Stimulated activated CD4-positive, alpha-beta T cell treated with anti-CD3 and anti-CD28 coated beads, Interleukin-2, amount 100 ng/mL, for 24 hours (primary cell): ENCODE measurements at regions not wholly inside any gene's neighbourhood (a gene's known extent, or its start where the extent isn't known, plus 50 kb on each side); places are given as distances from the start of the nearest gene placed in this dataset.
"Not testable (repeated sequence)": the region's sequence is repeated elsewhere in the genome, so short reads cannot be mapped to it uniquely, and the experiment has no call there.

ENCODE experiments used
- DNase-seq, 2 donors: peaks; one replicate each; pipeline ENCODE4 v3.0.0-alpha.2; 2020

GRCh38 chr18:41119031-41119430 lies 836.0 kb upstream of the PIK3C3 start:
- no peak for DNase-seq

- no peak for DNase-seq
Observed at GRCh38 chr18:41113885-41114482, 841.0 kb upstream of the PIK3C3 start.

- no peak for DNase-seq
Observed at GRCh38 chr18:41099451-41099850, 855.6 kb upstream of the PIK3C3 start.

GRCh38 chr18:41096504-41096903 lies 858.5 kb upstream of the PIK3C3 start:
- no peak for DNase-seq

- DNase-seq, result no peak
Observed at GRCh38 chr18:41077076-41077475, 878.0 kb upstream of the PIK3C3 start.

- no peak for DNase-seq
Observed at GRCh38 chr18:41075212-41075611, 879.8 kb upstream of the PIK3C3 start.

- DNase-seq, result no peak
Observed at GRCh38 chr18:41073372-41073954, 881.6 kb upstream of the PIK3C3 start.

- no peak for DNase-seq
Observed at GRCh38 chr18:41072946-41073345, 882.1 kb upstream of the PIK3C3 start.

GRCh38 chr18:41071826-41072225 lies 883.2 kb upstream of the PIK3C3 start:
- DNase-seq, result no peak

GRCh38 chr18:41069167-41069566 lies 885.9 kb upstream of the PIK3C3 start:
- DNase-seq, result no peak

- DNase-seq, result no peak
Observed at GRCh38 chr18:41064916-41065315, 890.1 kb upstream of the PIK3C3 start.

- no peak for DNase-seq
Observed at GRCh38 chr18:41060967-41061366, 894.1 kb upstream of the PIK3C3 start.

GRCh38 chr18:41059126-41059415 lies 896.0 kb upstream of the PIK3C3 start:
- no peak for DNase-seq

GRCh38 chr18:41058351-41059125 lies 896.5 kb upstream of the PIK3C3 start:
- no peak for DNase-seq

GRCh38 chr18:41052625-41053024 lies 902.4 kb upstream of the PIK3C3 start:
- no peak for DNase-seq

- DNase-seq, result not testable (repeated sequence)
Observed at GRCh38 chr18:41046250-41046649, 908.8 kb upstream of the PIK3C3 start.

GRCh38 chr18:41043876-41044275 lies 911.2 kb upstream of the PIK3C3 start:
- DNase-seq, result no peak

GRCh38 chr18:41042866-41043265 lies 912.2 kb upstream of the PIK3C3 start:
- no peak for DNase-seq

GRCh38 chr18:41038071-41038470 lies 917.0 kb upstream of the PIK3C3 start:
- no peak for DNase-seq

GRCh38 chr18:41036346-41036745 lies 918.7 kb upstream of the PIK3C3 start:
- DNase-seq, result no peak

- DNase-seq, result no peak
Observed at GRCh38 chr18:41034413-41034812, 920.6 kb upstream of the PIK3C3 start.

GRCh38 chr18:41025666-41026065 lies 929.4 kb upstream of the PIK3C3 start:
- DNase-seq, result no peak

- DNase-seq, result no peak
Observed at GRCh38 chr18:41024792-41025191, 930.2 kb upstream of the PIK3C3 start.

- DNase-seq, result no peak
Observed at GRCh38 chr18:41022484-41022883, 932.5 kb upstream of the PIK3C3 start.

GRCh38 chr18:41021089-41021488 lies 933.9 kb upstream of the PIK3C3 start:
- no peak for DNase-seq
